GM23338 (cell line): ENCODE measurements at regions not wholly inside any gene's neighbourhood (a gene's known extent, or its start where the extent isn't known, plus 50 kb on each side); places are given as distances from the start of the nearest gene placed in this dataset.

Experiments
- CREB1 ChIP-seq: fragments of 250-450 bp; sonication (Bioruptor Pico); IDR thresholded peaks from 2 replicates; pipeline ENCODE4 v1.5.0; 2020; ENCODE audit warnings: low read depth, mild to moderate bottlenecking, moderate library complexity
- EZH2 ChIP-seq: fragments of 200-600 bp; sonication (generic); IDR thresholded peaks from one replicate; pipeline ENCODE4 v1.8.0; 2017; ENCODE audit warnings: antibody characterized with exemption, mild to moderate bottlenecking, low read depth; ENCODE audit not compliant: unreplicated experiment
- JUNB ChIP-seq: IDR thresholded peaks from one replicate; pipeline ENCODE4 v1.6.1; 2016; ENCODE audit warnings: antibody characterized with exemption; ENCODE audit not compliant: unreplicated experiment
- NANOG ChIP-seq: IDR thresholded peaks from 2 replicates; pipeline ENCODE4 v1.6.1; 2016; ENCODE audit warnings: antibody characterized with exemption, borderline replicate concordance
- POLR2AphosphoS5 ChIP-seq: IDR thresholded peaks from 2 replicates; pipeline ENCODE4 v1.6.1; 2016; ENCODE audit warnings: antibody characterized with exemption, low read depth
- ZNF114 ChIP-seq: fragments of 250-450 bp; sonication (Bioruptor Pico); IDR thresholded peaks from 2 replicates; pipeline ENCODE4 v1.5.0; 2020; ENCODE audit warnings: mild to moderate bottlenecking, moderate library complexity
- TF ChIP-seq, protein P1 (sequence below), 2 experiments: fragments of 200-600 bp in 1 of 2; sonication (generic) in 1 of 2; conservative IDR thresholded peaks; 2 replicates each; pipeline versions ENCODE4 v1.5.1 to v1.6.1; 2016 to 2017; ENCODE audit warnings: antibody characterized with exemption in 2 of 2, low read depth in 2 of 2, mild to moderate bottlenecking in 2 of 2, moderate library complexity in 1 of 2
- TF ChIP-seq, protein P2 (sequence below): IDR thresholded peaks from one replicate; pipeline ENCODE4 v1.6.1; 2018; ENCODE audit warnings: antibody characterized with exemption; ENCODE audit not compliant: unreplicated experiment
- TF ChIP-seq, protein P3 (sequence below): IDR thresholded peaks from 2 replicates; pipeline ENCODE4 v1.6.1; 2016; ENCODE audit warnings: antibody characterized with exemption

- TF ChIP-seq, protein P1, sequence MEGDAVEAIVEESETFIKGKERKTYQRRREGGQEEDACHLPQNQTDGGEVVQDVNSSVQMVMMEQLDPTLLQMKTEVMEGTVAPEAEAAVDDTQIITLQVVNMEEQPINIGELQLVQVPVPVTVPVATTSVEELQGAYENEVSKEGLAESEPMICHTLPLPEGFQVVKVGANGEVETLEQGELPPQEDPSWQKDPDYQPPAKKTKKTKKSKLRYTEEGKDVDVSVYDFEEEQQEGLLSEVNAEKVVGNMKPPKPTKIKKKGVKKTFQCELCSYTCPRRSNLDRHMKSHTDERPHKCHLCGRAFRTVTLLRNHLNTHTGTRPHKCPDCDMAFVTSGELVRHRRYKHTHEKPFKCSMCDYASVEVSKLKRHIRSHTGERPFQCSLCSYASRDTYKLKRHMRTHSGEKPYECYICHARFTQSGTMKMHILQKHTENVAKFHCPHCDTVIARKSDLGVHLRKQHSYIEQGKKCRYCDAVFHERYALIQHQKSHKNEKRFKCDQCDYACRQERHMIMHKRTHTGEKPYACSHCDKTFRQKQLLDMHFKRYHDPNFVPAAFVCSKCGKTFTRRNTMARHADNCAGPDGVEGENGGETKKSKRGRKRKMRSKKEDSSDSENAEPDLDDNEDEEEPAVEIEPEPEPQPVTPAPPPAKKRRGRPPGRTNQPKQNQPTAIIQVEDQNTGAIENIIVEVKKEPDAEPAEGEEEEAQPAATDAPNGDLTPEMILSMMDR (conservative IDR thresholded peaks at IDR 0.05; ENCODE audit: low read depth in 2 of 2), result no peak
- TF ChIP-seq POLR2AphosphoS5 (no peak), ZNF114 (CRISPR knock-in tag) (no peak), EZH2 (no peak), JUNB (no peak), CREB1 (no peak), NANOG (no peak)
- TF ChIP-seq, protein P2, sequence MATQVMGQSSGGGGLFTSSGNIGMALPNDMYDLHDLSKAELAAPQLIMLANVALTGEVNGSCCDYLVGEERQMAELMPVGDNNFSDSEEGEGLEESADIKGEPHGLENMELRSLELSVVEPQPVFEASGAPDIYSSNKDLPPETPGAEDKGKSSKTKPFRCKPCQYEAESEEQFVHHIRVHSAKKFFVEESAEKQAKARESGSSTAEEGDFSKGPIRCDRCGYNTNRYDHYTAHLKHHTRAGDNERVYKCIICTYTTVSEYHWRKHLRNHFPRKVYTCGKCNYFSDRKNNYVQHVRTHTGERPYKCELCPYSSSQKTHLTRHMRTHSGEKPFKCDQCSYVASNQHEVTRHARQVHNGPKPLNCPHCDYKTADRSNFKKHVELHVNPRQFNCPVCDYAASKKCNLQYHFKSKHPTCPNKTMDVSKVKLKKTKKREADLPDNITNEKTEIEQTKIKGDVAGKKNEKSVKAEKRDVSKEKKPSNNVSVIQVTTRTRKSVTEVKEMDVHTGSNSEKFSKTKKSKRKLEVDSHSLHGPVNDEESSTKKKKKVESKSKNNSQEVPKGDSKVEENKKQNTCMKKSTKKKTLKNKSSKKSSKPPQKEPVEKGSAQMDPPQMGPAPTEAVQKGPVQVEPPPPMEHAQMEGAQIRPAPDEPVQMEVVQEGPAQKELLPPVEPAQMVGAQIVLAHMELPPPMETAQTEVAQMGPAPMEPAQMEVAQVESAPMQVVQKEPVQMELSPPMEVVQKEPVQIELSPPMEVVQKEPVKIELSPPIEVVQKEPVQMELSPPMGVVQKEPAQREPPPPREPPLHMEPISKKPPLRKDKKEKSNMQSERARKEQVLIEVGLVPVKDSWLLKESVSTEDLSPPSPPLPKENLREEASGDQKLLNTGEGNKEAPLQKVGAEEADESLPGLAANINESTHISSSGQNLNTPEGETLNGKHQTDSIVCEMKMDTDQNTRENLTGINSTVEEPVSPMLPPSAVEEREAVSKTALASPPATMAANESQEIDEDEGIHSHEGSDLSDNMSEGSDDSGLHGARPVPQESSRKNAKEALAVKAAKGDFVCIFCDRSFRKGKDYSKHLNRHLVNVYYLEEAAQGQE, result no peak
- TF ChIP-seq, protein P3, sequence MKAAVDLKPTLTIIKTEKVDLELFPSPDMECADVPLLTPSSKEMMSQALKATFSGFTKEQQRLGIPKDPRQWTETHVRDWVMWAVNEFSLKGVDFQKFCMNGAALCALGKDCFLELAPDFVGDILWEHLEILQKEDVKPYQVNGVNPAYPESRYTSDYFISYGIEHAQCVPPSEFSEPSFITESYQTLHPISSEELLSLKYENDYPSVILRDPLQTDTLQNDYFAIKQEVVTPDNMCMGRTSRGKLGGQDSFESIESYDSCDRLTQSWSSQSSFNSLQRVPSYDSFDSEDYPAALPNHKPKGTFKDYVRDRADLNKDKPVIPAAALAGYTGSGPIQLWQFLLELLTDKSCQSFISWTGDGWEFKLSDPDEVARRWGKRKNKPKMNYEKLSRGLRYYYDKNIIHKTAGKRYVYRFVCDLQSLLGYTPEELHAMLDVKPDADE, result no peak
Observed at GRCh38 chr5:106092455-106092854, 1578.3 kb downstream of the EFNA5 start.
